ENCODE measurements at regions not wholly inside any gene's neighbourhood (a gene's known extent, or its start where the extent isn't known, plus 50 kb on each side); places are given as distances from the start of the nearest gene placed in this dataset.
A peak's percentile ranks its signal among the peaks of the same experiment; 100 is the strongest.
"Not testable (repeated sequence)": the region's sequence is repeated elsewhere in the genome, so short reads cannot be mapped to it uniquely, and the experiment has no call there.

GRCh38 chr17:77786090-77786489, 172.4 kb upstream of the TNRC6C start:
- intact Hi-C loops (cut with DNase I), result no loop called here
- no peak for DNase-seq (ENCODE audit: low spot score)

DNA sequence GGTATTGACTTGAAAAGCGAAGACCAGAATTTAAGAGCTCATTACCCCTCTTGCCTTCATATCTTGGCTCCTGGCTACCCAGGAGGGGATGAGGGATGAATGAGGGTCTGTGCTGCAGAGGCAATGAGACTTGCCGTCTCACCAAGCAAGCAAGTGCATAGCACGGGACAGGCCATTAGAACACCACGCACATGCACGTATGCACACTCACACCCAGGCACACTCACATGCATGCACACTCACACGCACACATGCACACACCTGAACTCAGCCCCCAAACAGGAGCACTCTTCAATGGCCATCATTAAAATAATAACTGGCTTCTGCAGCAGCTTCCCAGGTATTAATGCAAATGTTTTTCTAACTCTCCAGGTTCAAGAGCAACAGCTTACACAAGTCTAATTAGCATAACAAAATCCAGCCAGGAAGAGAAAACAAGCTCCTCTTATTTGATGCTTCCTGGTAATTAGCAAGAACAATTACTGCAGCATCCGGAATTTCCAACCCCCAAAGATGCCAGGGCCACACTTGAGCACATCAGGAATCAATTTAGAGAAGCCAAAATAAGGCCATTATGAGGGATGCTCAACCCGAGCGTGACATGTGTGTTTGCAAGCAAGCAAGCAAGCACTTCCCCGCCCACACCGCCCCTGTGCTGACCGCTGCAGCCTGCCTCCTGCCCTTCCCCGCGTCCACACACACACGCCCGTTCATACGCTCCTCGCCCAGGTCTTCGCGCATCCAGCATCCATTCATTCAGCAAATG, 171.6 kb upstream of the TNRC6C start:
- intact Hi-C loops (cut with DNase I), result no loop called here

DNA sequence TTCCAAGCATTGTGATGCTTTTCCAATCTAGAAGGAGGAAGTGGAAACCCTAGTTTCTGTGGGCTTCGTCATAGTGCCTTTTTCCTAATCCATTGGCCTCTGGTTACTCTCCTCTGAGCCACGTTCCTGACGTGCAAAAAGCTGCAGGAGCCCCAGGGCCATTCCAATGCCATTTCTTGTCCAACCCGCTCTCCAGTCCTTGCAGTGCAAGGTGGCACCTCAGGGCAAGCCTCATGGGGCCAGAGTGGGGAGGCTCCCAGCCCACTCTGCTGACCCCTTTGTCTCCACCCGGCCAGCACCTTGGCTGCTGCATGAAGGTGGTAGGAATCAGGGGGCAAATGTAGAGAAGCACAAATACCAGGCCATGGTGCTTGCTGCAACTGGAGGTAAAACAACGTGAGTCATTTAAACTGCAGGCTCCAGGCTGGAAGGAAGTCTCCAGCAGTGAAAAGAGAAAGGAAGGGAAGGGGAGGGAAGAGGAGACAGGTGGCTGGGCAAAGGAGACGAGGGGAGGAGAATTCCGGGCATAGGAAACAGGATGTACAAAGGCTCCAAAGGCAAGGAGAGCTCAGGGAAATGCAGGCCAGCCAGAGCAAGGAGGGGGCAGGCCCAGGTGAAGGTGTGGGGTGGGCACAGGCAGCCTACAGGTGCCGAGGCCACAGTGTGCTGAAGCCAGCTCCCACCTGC, 168.2 kb upstream of the TNRC6C start:
- no peak for DNase-seq (ENCODE audit: low spot score)
- intact Hi-C loops (cut with DNase I), result no loop called here

More for the DNA sequence above, 171.6 kb upstream of the TNRC6C start:
- DNase-seq (ENCODE audit: low spot score), result no peak

DNA sequence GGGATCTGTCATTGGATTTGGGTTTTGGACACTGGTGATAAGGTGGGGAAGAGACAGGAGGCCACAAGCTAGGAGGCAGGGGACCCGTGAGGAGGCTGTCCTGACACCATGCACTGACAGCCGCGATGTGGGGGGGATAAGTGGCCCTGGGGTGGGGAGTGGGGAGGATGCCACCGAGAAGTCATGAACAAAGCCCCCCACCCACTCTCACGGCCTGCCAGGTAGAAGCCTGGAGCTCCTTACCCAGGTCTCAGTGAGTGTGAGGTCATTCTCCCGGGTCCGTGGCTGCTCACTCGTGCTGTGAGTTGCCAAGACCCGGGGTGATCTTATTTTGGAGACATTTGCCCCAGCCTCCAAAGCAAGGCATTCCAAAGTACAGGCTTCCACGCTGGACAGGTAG, 165.9 kb upstream of the TNRC6C start:
- intact Hi-C loops (cut with DNase I), result no loop called here
- DNase-seq (ENCODE audit: low spot score), result peak; percentile 67

DNA sequence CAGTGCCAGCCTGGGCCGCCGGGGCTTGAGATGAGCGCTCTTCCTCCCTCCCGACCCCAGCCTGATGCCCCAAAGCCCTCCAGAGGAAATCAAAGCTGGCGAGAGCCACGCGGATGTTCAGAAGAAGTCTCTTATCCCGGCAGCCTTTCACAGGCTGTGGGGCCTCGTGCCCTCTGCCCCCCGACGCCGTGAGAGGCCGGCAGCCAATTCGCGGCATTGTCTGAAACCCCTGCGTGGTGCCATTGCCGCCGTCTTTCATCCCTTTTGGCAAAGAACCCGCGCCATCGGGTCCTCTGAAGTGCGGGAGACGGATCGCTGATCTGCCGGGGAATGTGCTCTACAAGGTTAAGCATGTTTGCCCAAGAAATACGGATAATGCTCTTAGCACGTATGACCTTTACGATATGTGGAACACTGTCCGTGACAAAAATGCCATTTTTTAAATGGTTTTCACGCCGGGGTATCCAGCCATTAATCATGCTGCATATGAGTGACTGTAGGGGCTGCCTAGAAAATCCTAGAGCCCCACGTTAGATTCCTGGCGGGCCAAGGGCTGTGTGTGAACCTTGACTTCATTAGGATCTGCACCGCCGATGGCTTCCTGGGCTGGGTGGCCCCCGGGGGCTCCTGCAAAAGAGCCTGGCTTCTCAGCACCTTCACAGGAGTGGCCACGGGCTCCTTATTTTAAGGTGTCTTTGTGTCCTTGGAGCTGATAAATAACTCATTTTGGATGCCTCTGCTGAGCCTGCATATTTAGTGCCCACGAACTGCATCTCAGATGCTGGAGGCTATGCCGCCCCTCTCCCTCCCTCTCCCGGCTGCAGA, 165.1 kb upstream of the TNRC6C start:
- peak; percentile 73 for DNase-seq (ENCODE audit: low spot score)

DNA sequence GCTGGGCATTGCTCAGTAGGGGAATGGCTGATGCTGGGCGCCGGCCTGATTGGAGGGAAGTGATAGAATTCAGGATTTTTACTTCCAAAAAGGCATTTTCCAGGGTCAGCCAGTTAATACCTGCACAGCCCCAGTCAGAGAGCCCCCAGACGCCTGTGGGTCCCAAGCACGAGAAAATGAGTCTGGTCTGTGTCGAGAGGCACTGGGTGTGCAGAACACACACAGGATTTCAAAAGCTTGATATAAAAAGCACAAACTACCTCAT, 164.6 kb upstream of the TNRC6C start:
- intact Hi-C loops (cut with DNase I), result no loop called here
- DNase-seq (ENCODE audit: low spot score), result peak; percentile 66

More for the DNA sequence above, 165.1 kb upstream of the TNRC6C start:
- intact Hi-C loops (cut with DNase I), result no loop called here

DNA sequence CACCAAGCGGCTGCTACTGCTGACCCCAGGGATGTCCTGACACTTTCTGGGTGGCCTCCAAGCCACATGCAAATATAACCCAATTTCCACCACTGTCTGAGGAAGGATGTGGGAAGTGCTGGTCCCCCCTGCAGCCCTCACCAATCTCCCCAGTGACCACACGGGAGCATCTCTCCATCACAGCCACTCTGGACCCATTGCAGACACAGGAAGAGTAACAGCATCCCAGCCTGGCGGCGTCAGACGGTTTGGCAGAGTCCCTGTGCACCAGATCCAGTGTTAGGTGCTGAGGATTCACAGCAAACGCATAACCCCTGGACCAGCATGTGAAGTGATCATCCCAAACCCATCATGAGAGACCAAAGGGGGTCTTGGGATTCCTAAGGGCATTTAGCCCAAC, 163.7 kb upstream of the TNRC6C start:
- intact Hi-C loops (cut with DNase I), result no loop called here

DNA sequence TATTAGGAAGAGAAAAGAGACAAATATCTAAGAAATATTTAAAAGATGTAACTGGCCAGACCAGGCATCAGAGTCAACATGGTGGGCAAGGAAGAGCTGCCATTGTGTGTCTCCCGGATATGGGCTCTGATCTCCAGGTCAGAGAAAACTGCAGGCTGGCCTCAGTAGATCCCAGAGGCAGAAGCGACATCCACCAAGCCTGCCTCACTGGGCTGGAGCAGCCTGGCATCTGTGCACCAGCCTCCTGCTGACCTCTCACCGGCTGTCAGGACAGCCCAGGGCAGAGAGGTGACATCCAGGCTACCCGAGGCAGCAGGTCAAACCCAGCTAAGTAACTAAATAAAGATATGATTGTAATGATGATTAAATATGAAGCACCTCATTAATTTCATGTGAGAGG, 162.8 kb upstream of the TNRC6C start:
- DNase-seq (ENCODE audit: low spot score), result peak; percentile 20
- intact Hi-C loops (cut with DNase I), result no loop called here

More for the DNA sequence above, 163.7 kb upstream of the TNRC6C start:
- DNase-seq (ENCODE audit: low spot score), result peak; percentile 36

- intact Hi-C loops (cut with DNase I), result no loop called here
- DNase-seq (ENCODE audit: low spot score), result peak; percentile 89
Observed at GRCh38 chr17:77796176-77796860, 162.2 kb upstream of the TNRC6C start.

DNA sequence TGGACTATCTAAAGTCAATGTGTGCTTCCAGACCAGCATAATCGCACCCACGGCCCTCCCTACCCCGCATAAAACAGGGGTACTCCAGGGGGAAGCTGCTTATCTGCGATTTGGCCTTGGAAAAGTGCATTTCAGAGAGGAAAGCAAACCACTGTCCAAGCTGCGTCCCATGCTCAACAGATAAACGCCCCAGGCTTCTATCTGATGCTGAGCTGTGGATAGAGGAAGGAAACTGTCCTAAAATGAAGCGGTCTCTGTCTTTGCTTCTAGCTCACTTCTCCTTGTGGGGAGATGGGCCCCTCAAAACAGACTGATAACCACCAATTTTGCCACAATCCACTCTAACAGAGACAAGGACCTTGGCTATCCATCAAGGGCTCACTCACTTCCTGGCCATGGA, 160.5 kb upstream of the TNRC6C start:
- intact Hi-C loops (cut with DNase I), result no loop called here
- DNase-seq (ENCODE audit: low spot score), result peak; percentile 20

GRCh38 chr17:77798481-77798880, 160.0 kb upstream of the TNRC6C start:
- peak; percentile 53 for DNase-seq (ENCODE audit: low spot score)
- intact Hi-C loops (cut with DNase I), result no loop called here

DNA sequence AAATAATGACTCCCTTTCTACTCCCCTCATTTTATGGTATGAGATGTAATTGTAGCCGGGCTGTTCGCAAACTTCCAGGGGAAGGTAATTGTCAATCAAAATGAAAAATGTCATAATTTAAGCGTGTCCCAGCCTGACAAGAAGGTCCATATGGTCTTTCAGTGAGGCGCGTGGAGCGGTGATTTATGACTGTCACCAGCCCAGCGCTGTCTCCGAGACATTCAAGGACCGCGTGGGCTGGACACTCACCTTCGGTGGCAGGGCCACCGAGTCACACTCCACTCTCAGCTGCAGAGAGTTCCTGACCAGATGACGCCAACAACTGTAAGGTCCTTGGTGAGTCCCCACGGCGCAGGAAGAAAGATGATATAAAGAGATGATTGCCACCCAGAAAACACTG, 157.7 kb upstream of the TNRC6C start:
- intact Hi-C loops (cut with DNase I), result no loop called here

DNA sequence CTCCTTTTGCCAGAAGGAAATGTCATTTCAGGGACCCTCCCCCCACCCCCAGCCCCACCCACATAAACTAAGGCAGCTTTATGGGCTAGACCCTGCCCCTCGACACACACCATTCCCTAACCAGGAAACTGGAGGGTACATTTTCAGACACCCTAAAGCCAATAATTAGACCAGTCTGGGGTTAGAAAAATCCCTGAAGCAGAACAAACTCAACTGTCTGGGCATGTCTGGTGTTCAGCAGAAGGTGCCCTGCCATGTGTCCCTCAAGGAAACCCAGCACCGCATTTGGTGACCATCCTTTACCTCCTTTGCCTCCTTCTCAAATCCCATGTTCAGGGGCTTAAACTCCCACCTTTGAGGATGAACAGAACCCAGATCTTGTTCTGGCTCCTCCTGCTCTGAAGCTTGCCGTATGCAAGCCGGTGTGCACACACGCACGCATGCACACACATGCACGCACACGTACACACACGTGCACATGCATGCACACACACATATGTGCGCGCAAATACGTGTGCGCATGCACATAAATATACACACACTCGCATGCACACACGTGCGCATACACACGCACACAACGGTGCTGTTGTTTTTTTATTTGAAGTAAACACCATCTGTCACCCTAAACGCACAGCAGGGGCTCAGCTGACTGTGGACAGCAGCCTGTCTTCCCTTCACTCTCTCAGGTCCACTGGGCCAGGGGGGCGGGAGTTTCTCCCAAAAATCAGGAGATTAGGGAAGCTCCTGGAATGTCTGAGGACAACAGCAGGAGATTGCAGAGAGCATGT, 156.8 kb upstream of the TNRC6C start:
- intact Hi-C loops (cut with DNase I), result loop anchor here in 1 of 2 donors (1.0 kb wide), 1 partner anchor 13 kb away; no protein-coding TSS in a partner anchor
- peak; percentile 29 for DNase-seq (ENCODE audit: low spot score)

More for the DNA sequence above, 157.7 kb upstream of the TNRC6C start:
- peak; percentile 60 for DNase-seq (ENCODE audit: low spot score)

DNA sequence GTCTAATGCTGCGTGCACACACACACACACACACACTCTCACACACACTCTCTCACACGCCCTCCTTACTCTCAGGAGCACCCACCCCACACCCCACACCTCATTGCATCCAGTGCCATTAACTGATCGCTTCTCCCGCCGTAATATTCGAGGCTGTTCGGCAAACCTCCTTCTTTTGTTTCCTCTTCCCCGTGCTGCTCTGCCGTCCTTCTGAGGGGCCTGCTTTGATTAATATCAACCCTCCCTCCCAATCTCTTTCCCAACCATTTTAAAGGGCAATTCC, 156.2 kb upstream of the TNRC6C start:
- intact Hi-C loops (cut with DNase I), result loop anchor here in 1 of 2 donors (1.0 kb wide), 1 partner anchor 12 kb away; no protein-coding TSS in a partner anchor
- DNase-seq (ENCODE audit: low spot score), result no peak

GRCh38 chr17:77802811-77803220, 155.7 kb upstream of the TNRC6C start:
- intact Hi-C loops (cut with DNase I), result loop anchor here in 1 of 2 donors (1.0 kb wide), 1 partner anchor 11 kb away; no protein-coding TSS in a partner anchor
- peak; percentile 81 for DNase-seq (ENCODE audit: low spot score)

- intact Hi-C loops (cut with DNase I), result no loop called here
- DNase-seq (ENCODE audit: low spot score), result peak; percentile 14
Observed at GRCh38 chr17:77803726-77804125, 154.8 kb upstream of the TNRC6C start.

DNA sequence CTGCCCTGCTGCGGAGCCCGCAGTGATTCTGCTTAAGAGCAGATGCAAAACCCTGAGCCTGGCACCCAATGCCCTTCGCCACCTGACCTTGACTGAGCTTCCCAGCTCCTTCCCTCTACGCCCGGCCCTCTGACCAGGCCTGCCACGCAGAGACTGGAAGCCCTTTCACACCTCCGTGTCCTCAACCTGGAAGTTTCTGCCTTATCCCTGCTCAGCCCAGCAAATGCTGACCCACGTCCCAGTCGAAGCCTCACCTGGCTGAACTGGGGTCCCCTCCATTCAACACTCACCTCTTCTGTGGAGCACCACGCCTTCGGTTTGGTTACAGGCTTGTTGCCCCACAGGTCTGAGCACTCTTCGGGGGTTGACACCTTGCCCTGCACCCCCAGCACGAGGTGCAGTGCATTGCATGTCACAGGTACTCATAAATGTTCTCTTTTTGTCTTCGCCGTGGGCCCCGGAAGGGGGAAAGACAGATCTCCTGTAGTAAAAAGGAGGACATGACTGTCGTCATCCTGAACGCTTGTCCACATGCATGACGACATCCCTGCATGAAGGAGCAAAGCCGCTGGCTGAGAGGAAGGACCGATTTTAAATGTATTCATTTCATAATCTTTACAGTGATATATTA, 153.6 kb upstream of the TNRC6C start:
- intact Hi-C loops (cut with DNase I), result no loop called here
- DNase-seq (ENCODE audit: low spot score), result peak; percentile 72

DNA sequence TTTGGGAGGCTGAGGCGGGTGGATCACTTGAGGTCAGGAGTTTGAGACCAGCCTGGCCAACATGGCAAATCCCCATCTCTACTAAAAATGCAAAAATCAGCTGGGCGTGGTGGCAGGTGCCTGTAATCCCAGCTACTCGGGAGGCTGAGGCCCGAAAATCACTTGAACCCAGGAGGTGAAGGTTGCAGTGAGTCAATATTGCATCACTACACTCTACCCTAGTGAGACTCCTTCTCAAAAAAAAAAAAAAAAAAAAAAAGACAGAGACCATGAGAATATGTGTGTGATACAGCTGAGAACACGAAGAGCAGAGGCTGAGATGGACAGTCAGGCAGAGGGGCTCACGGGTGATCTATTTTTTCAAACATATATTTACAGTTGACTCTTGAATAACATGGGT, 152.5 kb upstream of the TNRC6C start:
- intact Hi-C loops (cut with DNase I), result not testable (repeated sequence)
- DNase-seq (ENCODE audit: low spot score), result peak; percentile 23
